ENCODE measurements at regions not wholly inside any gene's neighbourhood (a gene's known extent, or its start where the extent isn't known, plus 50 kb on each side); places are given as distances from the start of the nearest gene placed in this dataset.

DNA sequence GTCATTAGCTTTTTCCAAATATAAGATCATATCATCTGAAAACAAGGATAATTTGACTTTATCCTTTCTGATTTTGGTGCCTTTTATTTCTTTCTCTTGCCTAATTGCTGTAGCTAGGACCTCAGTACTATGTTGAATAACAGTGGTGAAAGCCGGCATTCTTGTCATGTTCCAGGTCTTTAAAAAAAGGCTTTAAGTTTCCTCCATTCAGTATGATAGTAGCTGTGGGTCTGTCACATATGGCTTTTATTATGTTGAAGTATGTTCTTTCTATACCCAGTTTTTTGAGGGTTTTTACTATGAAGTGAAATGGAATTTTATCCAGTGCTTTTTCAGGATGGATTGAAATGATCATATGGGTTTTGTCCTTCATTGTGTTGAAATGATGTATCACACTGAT is 115.8 kb downstream of the DUSP10 start:
- POLR2A ChIA-PET = no interaction called here
- H3K27me3 Mint-ChIP-seq = no peaks in the 10 kb centered on the region
- H3K36me3 Mint-ChIP-seq (ENCODE audit: low read depth) = no peaks in the 10 kb centered on the region
- DNase-seq = no peak
- H3K4me3 Mint-ChIP-seq = no peak overlapping the region
- CTCF ChIA-PET = no interaction called here
- no peaks in the 10 kb centered on the region for H3K4me1 Mint-ChIP-seq
- ATAC-seq = no peak
- H3K27ac Mint-ChIP-seq = no peak overlapping the region
- intact Hi-C loops (cut with DNase I, micrococcal nuclease) = no loop called here
- no peaks in the 10 kb centered on the region for H3K9me3 Mint-ChIP-seq (ENCODE audit: low read depth)

DNA sequence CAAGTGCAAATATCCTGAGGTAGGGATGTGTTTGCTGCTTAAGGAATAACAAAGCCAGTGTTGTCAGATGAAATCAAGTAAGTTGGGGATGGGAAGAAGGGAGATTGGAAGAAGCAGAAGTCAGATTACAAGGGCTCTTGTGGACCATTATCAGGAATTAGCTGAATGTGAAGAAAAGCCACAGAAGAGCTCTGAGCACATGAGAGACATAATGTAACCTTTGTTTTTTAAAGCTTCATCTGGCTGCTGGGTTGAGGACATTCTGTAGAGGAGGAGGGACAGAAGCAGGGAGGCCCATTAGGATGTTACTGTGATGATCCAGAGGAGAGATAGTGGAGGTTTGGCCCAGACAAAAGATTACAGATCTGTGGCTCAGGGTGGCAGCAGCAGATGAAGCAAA is 111.7 kb downstream of the DUSP10 start:
- no peaks in the 10 kb centered on the region for H3K9me3 Mint-ChIP-seq (ENCODE audit: low read depth)
- H3K27me3 Mint-ChIP-seq = no peaks in the 10 kb centered on the region
- ATAC-seq (no peak), DNase-seq (no peak)
- POLR2A ChIA-PET = no interaction called here
- CTCF ChIA-PET = no interaction called here
- H3K27ac Mint-ChIP-seq = no peak overlapping the region
- no peaks in the 10 kb centered on the region for H3K4me1 Mint-ChIP-seq
- H3K4me3 Mint-ChIP-seq = no peak overlapping the region
- intact Hi-C loops (cut with DNase I, micrococcal nuclease) = no loop called here
- no peaks in the 10 kb centered on the region for H3K36me3 Mint-ChIP-seq (ENCODE audit: low read depth)

- intact Hi-C loops (cut with DNase I, micrococcal nuclease) = no loop called here
- ChIA-PET POLR2A (no interaction called here), CTCF (interaction anchor here (0.7 to 1.2 kb wide), 2 partner anchors 11 to 200 kb away, joined by 3 to 5 read pairs; no protein-coding TSS in a partner anchor)
- no peaks in the 10 kb centered on the region for H3K27me3 Mint-ChIP-seq
- ATAC-seq (no peak), DNase-seq (no peak)
- no peaks in the 10 kb centered on the region for H3K9me3 Mint-ChIP-seq (ENCODE audit: low read depth)
- H3K27ac Mint-ChIP-seq = no peak overlapping the region
- no peaks in the 10 kb centered on the region for H3K4me1 Mint-ChIP-seq
- H3K4me3 Mint-ChIP-seq = no peak overlapping the region
- no peaks in the 10 kb centered on the region for H3K36me3 Mint-ChIP-seq (ENCODE audit: low read depth)
Observed at GRCh38 chr1:221631556-221631955, 110.3 kb downstream of the DUSP10 start.

- ChIA-PET POLR2A (no interaction called here), CTCF (interaction anchor here (0.7 to 1.2 kb wide), 2 partner anchors 11 to 200 kb away, joined by 3 to 5 read pairs; no protein-coding TSS in a partner anchor)
- intact Hi-C loops (cut with DNase I, micrococcal nuclease) = no loop called here
- ATAC-seq (no peak), DNase-seq (no peak)
- no peaks in the 10 kb centered on the region for H3K4me1 Mint-ChIP-seq
- H3K9me3 Mint-ChIP-seq (ENCODE audit: low read depth) = no peaks in the 10 kb centered on the region
- no peak overlapping the region for H3K4me3 Mint-ChIP-seq
- H3K27me3 Mint-ChIP-seq = no peaks in the 10 kb centered on the region
- no peaks in the 10 kb centered on the region for H3K36me3 Mint-ChIP-seq (ENCODE audit: low read depth)
- H3K27ac Mint-ChIP-seq = no peak overlapping the region
Observed at GRCh38 chr1:221632072-221632471, 109.8 kb downstream of the DUSP10 start.

- POLR2A ChIA-PET = no interaction called here
- H3K36me3 Mint-ChIP-seq (ENCODE audit: low read depth) = no peaks in the 10 kb centered on the region
Observed at GRCh38 chr1:221633841-221634409, 108.0 kb downstream of the DUSP10 start.

GRCh38 chr1:221634606-221635005 is 107.3 kb downstream of the DUSP10 start:
- POLR2A ChIA-PET = no interaction called here
- Mint-ChIP-seq H3K27ac (no peak overlapping the region), H3K9me3 (ENCODE audit: low read depth) (no peaks in the 10 kb centered on the region), H3K4me3 (no peak overlapping the region), H3K4me1 (peaks cover 4% of the 10 kb centered on the region), H3K36me3 (ENCODE audit: low read depth) (no peaks in the 10 kb centered on the region), H3K27me3 (no peaks in the 10 kb centered on the region)
- DNase-seq (no peak), ATAC-seq (no peak)
- intact Hi-C loops (cut with DNase I, micrococcal nuclease) = no loop called here
- CTCF ChIA-PET = interaction anchor here (0.5 kb wide), 1 partner anchor 239 kb away, joined by 3 read pairs; no protein-coding TSS in a partner anchor

More at GRCh38 chr1:221633841-221634409, 108.0 kb downstream of the DUSP10 start:
- H3K27ac Mint-ChIP-seq = no peak overlapping the region
- CTCF ChIA-PET = no interaction called here
- DNase-seq (no peak), ATAC-seq (no peak)
- H3K9me3 Mint-ChIP-seq (ENCODE audit: low read depth) = no peaks in the 10 kb centered on the region
- H3K4me3 Mint-ChIP-seq = no peak overlapping the region
- intact Hi-C loops (cut with DNase I, micrococcal nuclease) = no loop called here
- H3K4me1 Mint-ChIP-seq = peaks cover 4% of the 10 kb centered on the region
- no peaks in the 10 kb centered on the region for H3K27me3 Mint-ChIP-seq

DNA sequence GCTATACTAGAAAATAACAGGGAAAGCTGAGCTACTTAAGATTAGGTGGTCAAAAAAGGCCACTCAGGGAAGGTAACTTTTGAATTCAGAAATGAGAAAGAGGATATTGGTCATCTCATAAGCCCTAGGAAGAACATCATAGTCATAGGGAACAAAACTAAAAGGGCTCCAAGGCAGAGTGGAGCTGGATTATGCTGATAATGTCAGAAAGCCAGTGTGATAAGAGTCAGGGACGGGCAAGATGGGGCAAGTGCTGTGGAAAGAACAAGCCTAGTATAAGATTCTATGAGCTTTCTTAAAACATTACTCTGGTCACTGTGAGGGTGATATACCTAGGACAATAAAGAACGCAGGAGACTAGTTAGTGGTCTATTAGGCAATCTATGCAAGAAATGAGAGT is 106.6 kb downstream of the DUSP10 start:
- no peak overlapping the region for H3K27ac Mint-ChIP-seq
- DNase-seq = no peak
- H3K4me1 Mint-ChIP-seq = peaks cover 4% of the 10 kb centered on the region
- CTCF ChIA-PET = interaction anchor here (0.7 kb wide), 1 partner anchor 87 kb away, joined by 3 read pairs; no protein-coding TSS in a partner anchor
- H3K27me3 Mint-ChIP-seq = no peaks in the 10 kb centered on the region
- H3K9me3 Mint-ChIP-seq (ENCODE audit: low read depth) = no peaks in the 10 kb centered on the region
- H3K4me3 Mint-ChIP-seq = no peak overlapping the region
- intact Hi-C loops (cut with DNase I, micrococcal nuclease) = no loop called here
- no peaks in the 10 kb centered on the region for H3K36me3 Mint-ChIP-seq (ENCODE audit: low read depth)
- ATAC-seq = no peak
- POLR2A ChIA-PET = no interaction called here

DNA sequence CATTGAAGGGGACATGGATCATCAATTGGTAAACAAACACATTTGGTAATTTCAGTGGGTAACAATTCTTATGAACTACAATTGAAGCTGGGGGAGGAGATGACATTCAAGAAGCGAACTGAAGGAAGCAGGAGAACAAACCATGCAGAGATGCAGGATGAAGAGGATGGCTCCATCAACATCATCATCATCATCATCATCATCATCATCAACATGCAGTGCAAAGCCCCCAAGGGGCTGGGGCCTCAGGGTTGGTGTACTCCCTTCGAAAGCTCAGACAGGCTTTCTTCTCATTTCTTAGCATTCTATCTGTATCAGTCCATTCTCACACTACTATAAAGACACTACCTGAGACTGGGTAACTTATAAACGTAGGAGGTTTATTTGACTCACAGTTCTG is 105.8 kb downstream of the DUSP10 start:
- Mint-ChIP-seq H3K9me3 (ENCODE audit: low read depth) (no peaks in the 10 kb centered on the region), H3K27ac (no peak overlapping the region)
- POLR2A ChIA-PET = no interaction called here

DNA sequence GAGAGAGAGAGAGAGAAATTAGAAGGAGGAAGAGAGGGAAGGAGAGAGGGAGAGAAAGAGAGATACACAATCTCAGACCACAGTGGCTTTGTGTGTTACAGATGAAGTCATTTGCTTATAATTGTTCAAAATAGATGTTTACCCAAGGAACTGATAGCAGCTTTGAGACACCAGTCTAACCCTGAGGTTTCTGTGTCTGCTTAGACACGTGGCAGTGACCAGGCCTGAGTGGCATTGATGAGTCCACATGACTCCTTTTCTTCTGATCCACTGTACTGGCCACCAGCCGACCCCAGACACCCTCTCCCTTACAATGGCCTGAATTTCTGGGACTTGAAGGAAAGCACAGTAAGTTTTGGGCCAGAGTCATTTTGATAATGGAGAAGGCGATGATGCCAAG is 104.9 kb downstream of the DUSP10 start:
- Mint-ChIP-seq H3K27me3 (no peaks in the 10 kb centered on the region), H3K27ac (no peak overlapping the region), H3K4me1 (peaks cover 4% of the 10 kb centered on the region), H3K9me3 (ENCODE audit: low read depth) (no peaks in the 10 kb centered on the region), H3K36me3 (ENCODE audit: low read depth) (no peaks in the 10 kb centered on the region), H3K4me3 (no peak overlapping the region)
- DNase-seq (no peak), ATAC-seq (no peak)
- CTCF ChIA-PET = interaction anchor here (0.7 kb wide), 1 partner anchor 24 kb away, joined by 3 read pairs; no protein-coding TSS in a partner anchor
- intact Hi-C loops (cut with DNase I, micrococcal nuclease) = no loop called here
- POLR2A ChIA-PET = no interaction called here

More for the DNA sequence above, 105.8 kb downstream of the DUSP10 start:
- H3K4me3 Mint-ChIP-seq = no peak overlapping the region
- CTCF ChIA-PET = no interaction called here
- peaks cover 4% of the 10 kb centered on the region for H3K4me1 Mint-ChIP-seq
- no peak for DNase-seq
- ATAC-seq = no peak
- no peaks in the 10 kb centered on the region for H3K27me3 Mint-ChIP-seq
- H3K36me3 Mint-ChIP-seq (ENCODE audit: low read depth) = no peaks in the 10 kb centered on the region
- intact Hi-C loops (cut with DNase I, micrococcal nuclease) = no loop called here

- ChIA-PET CTCF (no interaction called here), POLR2A (no interaction called here)
- no peak overlapping the region for H3K27ac Mint-ChIP-seq
- H3K9me3 Mint-ChIP-seq (ENCODE audit: low read depth) = no peaks in the 10 kb centered on the region
- DNase-seq (no peak), ATAC-seq (no peak)
- intact Hi-C loops (cut with DNase I, micrococcal nuclease) = no loop called here
- H3K4me3 Mint-ChIP-seq = no peak overlapping the region
- H3K27me3 Mint-ChIP-seq = no peaks in the 10 kb centered on the region
- no peaks in the 10 kb centered on the region for H3K36me3 Mint-ChIP-seq (ENCODE audit: low read depth)
- peaks cover 4% of the 10 kb centered on the region for H3K4me1 Mint-ChIP-seq
Observed at GRCh38 chr1:221637641-221638041, 104.2 kb downstream of the DUSP10 start.

- ChIA-PET CTCF (no interaction called here), POLR2A (no interaction called here)
- intact Hi-C loops (cut with DNase I, micrococcal nuclease) = no loop called here
- peaks cover 4% of the 10 kb centered on the region for H3K4me1 Mint-ChIP-seq
- no peak overlapping the region for H3K27ac Mint-ChIP-seq
- H3K9me3 Mint-ChIP-seq (ENCODE audit: low read depth) = no peaks in the 10 kb centered on the region
- H3K4me3 Mint-ChIP-seq = no peak overlapping the region
- H3K36me3 Mint-ChIP-seq (ENCODE audit: low read depth) = no peaks in the 10 kb centered on the region
- ATAC-seq (no peak), DNase-seq (no peak)
- H3K27me3 Mint-ChIP-seq = no peaks in the 10 kb centered on the region
Observed at GRCh38 chr1:221638595-221638994, 103.3 kb downstream of the DUSP10 start.

DNA sequence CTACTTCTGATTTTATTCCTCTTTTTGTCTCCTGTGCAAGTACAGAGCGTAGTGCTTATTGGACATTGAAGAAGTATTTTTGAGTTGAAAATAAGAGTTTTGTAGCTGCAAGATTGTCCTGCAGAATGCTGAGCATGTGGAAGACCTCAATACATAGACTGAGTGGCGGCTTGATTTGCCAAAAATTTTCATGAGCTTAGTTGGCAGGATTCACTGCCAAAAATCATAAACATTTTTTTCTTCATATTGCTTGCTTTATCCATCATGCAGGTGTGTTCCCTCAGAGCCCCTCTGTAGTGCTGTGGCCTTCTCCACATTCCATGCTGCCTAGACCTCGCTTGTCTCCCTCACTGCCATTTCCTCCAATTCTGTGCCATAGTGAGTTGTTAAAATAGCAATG is 100.1 kb downstream of the DUSP10 start:
- peaks cover 4% of the 10 kb centered on the region for H3K4me1 Mint-ChIP-seq
- no peaks in the 10 kb centered on the region for H3K36me3 Mint-ChIP-seq (ENCODE audit: low read depth)
- H3K27ac Mint-ChIP-seq = no peak overlapping the region
- ChIA-PET CTCF (interaction anchor here (0.6 to 2.3 kb wide), 3 partner anchors 10 to 143 kb away, joined by 3 to 5 read pairs (median 3); no protein-coding TSS in a partner anchor), POLR2A (no interaction called here)
- no peak for DNase-seq
- no peaks in the 10 kb centered on the region for H3K9me3 Mint-ChIP-seq (ENCODE audit: low read depth)
- H3K27me3 Mint-ChIP-seq = no peaks in the 10 kb centered on the region
- intact Hi-C loops (cut with DNase I, micrococcal nuclease) = no loop called here
- ATAC-seq = no peak
- no peak overlapping the region for H3K4me3 Mint-ChIP-seq
